GM19025 (cell line): ENCODE measurements at regions not wholly inside any gene's neighbourhood (a gene's known extent, or its start where the extent isn't known, plus 50 kb on each side); places are given as distances from the start of the nearest gene placed in this dataset.

Source experiments
- ATAC-seq: cut with Tn5 transposase; IDR thresholded peaks from one replicate; pipeline ENCODE4 v1.9.1; 2021; ENCODE audit warnings: mild to moderate bottlenecking, low read depth, moderate library complexity; ENCODE audit not compliant: unreplicated experiment

GRCh38 chr6:44050872-44051505 is 76.3 kb downstream of the MRPL14 start:
- ATAC-seq: no peak

DNA sequence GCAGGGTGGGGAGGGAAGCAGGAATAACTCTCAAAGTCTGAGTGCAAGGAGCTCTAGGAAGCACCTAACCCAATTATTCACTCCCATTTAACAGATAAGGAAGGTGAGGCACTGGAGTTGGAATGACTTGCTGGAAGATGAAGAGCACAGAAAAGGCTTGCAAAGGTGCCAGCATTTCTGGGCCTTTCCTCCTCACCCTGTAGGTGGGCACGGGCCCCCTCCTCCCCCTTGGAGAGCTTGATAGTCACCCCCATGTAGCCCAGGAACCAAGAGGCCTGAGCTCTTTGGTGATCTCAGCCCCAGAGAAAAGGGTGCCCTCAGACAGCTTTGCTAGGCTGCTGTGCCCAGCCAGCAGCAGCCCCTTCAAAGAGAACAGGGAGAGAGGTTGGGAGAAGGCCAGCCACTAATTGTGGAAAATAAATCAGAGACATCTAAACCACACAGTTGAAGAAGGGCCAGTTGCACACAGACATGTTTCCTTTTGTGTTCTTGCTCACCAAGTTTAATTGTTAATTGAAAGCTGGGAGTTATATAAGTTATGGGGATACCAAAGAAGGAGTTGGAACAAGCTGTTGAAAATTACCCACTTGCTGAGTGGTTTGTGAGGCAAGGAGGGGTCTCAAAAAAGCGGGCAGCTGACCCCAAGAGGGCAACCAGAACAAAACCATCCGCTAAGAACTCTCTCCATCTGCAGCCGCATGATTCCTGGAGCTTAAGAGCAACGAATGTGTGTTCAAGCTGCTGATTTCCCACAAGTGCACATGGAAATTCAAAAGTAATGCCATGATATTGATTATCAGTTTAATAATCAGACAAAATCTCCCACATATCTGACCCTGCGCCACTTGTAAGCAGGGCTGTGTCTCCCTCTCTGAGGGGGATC is 77.0 kb downstream of the MRPL14 start:
- no peak for ATAC-seq

DNA sequence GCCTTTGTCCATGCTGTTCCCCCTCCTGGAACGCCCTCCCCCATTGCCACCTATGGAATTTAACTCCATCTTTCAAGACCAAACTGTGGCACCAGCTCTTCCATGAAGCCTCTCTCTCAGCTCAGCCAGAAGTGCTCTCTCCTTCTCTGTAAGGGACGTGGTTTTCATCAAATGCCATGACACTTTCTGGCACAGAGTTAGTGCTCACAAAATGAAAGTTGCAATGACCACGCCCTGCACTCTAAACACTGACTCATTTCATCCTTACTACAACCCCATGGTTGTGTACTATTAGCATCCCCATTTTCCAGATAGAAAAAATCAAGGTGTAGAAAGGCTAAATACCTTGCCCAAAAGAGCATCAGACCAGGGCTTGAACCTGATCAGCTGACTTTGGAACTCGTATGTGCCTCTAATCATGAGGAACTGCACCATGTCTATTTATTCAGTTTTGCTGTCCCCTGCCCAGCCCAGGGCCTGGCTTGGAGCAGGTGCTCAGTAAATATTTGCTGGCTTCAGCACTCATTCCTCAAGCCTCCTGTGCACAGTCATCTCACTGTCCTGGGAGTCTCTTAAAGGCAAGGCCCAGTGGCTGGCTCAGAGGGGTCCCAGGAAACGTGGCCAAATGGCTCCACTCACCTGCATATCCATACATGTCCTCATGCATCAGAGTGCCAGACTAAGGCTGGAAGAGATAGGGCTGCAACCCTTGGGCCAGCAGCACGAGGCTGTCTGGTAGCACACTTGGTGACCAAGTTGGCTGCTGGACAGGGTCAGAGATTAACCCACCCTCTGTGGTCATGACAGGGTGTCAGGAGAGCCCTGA is 77.9 kb downstream of the MRPL14 start:
- peak; percentile 63 for ATAC-seq

- no peak for ATAC-seq
Measured at GRCh38 chr6:44048277-44048676, 79.0 kb downstream of the MRPL14 start.

DNA sequence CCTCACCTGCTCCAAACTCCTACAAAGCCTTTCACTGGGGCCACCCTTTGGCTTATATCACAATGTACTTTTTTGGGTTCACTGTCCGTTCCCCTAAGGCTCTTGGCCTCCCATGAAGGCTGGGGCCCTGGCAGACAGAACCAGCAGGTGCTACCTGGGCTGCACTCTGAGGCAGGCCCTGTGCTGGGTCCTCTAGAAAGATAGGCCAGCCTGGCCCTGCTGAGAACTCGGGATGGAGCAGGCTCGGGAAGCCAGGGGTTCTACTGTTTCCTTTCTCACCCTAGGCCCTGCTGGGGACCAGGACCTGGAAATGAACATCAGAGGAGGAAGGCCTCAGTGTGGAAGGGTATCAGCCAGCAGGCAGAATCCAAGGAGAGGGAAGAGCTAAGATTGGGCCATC is 79.5 kb downstream of the MRPL14 start:
- no peak for ATAC-seq

GRCh38 chr6:44047179-44047546 is 80.1 kb downstream of the MRPL14 start:
- ATAC-seq: no peak

- ATAC-seq: no peak
Measured at GRCh38 chr6:44046516-44047178, 80.6 kb downstream of the MRPL14 start.

DNA sequence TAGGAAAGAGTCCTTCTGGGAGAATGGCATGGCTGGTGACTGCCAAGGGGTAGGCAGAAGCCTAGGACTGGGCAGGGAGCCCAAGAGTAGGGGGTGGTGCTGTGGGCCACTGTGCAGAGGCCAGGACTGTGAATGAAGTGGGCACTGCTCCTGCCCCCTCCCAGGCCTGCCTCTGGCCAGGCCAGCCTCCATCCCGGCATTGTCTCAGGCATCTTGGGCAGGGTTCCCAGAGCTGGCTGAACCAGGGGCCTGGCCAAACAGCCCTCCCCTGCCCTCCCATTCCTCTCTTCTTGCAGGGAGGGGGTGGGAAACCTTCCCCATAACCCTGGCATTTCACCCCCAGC is 81.6 kb downstream of the MRPL14 start:
- ATAC-seq: no peak

- no peak for ATAC-seq
Measured at GRCh38 chr6:44044940-44045671, 82.1 kb downstream of the MRPL14 start.

DNA sequence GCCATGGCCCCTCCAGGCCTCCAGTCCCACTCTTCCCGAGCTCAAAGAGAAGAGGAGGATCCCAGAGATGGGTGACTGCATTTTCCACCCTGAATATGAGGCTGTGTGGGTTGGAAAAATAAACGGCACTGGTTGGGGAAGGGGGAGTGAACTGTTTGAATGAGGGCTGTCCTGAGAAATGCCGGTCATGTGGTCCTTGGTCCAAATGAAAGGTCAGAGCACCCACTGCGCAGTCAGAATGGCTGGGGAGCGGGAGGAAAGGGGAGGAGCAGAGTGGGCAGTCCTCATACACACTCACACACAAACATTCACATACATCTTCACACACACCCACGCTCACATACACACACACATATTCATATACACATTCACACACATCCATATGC is 83.1 kb downstream of the MRPL14 start:
- no peak for ATAC-seq

DNA sequence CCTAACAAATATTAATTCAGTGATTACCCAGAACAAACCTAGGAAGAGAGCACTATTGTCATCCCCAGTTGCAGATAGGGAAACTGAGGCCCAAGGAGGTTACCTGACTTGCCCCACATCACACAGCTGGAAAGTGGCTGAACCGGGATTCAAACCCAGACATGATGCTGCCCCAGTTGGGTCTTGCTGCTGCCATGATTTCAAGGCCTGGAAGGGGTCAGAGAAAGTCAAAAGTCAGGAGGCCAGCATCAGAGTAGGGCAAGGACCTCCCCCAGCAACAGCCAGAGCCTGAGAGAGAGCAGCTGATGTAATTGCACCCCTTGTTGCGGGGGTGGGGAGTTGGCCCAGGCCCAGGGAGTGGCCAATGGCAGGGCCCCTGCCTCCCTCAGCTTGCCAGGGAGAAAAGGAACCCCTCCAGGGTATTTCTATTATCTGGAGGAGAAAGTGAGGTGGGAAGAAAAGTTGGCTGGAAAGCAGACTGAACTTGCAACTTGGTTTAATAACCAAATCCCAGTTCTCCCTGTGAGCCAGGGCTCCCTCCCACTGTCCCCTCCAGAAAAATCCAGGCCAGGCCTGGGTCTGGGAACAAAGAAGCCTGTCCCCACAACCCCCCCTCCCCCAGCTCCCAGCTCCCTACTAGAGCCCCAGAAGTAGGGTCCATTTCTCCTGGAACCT is 83.6 kb downstream of the MRPL14 start:
- ATAC-seq: no peak

DNA sequence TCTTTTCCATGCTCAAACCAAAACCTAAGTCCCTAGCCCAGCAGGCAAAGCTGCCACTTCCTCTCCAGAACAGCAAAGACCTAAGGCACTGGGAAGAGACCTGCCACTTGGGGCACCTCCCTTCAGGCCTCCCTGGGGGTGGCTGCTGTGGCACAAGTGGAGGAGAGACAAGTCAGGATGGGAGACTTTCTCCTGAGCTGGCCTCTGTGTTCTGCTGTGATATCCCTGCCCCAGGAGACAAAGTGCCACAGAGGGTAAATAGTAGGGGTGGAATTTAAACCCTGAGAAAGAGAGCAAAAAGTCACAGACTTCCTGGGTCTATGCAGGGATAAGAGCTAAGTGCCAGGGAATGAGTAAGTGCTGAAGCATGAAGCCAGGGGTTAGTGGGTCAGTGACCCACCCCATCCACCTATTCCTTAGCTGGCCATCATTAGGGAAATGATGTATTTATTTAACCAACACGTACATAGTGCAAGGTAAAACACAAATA is 84.2 kb downstream of the MRPL14 start:
- ATAC-seq: no peak

DNA sequence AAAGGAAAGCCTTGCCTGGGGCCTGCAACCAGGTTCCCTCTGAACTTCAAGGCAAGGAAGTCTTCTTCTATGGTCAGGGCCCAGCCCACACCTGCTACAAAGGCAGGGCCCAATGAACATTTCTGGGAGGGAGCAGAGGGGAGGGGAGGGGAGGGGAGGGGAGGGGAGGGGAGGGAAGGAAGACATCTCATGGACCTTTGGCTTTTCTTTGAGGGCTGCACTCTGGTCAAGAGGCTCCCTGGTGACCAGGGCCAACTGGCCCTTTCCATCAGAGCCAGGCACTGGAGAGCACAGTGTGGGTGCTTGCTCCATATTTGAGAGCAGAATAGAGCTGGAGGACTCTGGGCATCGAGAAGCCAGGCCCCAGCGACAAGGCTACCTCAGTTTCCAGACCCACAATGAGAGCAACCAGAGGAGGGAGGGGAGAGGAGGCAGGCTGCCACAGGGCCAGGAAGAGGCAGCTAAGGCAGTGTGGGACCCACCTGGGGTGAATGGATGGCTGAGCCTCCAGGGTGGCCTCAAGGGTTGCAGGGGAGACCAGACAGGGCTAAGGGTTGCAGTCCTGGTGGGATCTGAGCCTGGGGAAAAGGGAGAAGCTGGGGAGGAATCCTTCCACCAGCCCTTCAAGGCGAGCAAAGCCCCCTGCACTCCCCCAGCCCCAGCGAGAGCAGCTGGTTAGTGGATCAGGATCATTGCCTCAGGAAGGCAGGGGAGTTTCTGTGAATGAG is 84.8 kb downstream of the MRPL14 start:
- ATAC-seq: no peak

DNA sequence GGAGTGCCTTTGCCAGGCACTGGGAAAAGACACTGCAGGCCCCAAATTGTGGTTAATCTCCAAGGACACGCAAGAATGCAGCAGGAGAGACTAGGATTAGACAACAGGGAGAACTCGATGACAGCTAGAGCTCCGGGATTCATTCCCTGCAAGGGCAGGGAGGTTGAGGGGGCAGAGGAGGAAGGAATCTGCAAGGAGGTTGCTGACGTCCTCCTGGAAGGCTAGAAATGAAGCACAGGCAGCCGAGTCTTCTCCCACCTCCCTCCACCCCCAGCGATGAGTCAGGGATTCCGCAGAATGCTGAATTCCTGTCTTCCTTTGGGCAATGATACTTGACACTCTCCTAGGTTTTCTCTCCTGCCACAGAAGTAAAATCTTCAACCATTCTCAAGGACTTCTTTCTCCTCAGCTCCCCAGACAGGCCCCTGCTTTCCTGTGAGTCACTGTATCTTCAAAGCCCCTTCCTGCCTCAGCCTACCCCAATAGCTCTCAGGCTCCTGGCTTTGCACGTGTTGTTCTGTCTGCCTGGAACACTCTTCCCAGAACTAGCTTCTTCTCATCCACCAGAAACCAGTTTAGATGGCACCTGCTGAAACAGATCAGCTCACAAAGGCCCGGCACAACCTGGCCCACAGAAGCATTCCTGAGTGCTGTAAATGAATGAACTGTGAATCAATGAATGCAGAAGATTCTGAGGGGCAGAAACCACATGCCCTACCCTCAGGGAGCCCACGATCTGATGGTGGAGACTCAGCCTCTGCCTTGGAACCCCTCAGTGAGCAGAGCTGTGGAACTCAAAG is 85.6 kb downstream of the MRPL14 start:
- ATAC-seq: no peak

DNA sequence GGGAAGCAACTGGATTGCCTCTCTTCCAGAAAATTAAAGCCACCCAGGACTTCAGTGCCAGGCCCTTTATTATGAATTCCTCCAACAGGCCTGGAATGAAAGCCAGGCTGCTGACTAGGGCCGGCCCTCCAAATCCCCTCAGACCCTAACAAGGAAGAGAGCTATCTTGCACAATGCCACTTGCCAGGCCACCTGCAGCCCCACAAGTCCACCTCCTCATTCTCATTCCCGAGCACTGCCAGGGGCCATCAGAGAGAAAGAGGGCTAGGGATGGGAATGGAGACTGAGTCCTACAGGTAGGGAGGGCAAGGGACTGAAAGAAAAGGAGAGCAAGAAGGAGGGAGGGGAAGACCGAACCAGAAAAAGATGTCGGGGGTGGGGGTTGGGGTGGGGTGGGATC is 86.5 kb downstream of the MRPL14 start:
- ATAC-seq: no peak

DNA sequence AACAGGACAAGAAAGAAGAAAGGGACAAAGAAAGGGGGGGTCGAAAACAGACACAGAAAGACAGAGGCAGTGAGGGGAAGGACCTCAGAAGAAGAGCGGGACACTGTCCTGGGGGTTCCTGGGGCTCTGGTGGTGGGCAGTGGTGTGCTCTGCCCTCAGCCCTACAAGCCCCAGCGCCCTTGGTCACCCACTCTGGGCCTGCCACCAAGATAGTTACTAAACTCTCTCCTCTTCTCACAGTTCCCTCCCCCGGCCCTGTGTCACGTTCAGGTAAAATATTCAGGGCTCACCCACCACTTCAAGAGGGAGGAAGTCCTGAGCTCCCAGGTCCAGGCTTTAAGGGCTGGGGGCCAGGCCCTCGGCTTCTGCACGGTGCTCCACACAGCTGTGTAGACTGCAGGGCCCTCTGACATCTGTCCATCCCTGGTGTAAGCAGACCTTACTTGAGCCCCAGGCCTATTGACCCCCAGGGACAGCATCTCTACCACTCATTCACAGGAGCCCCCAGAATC is 87.4 kb downstream of the MRPL14 start:
- no peak for ATAC-seq

DNA sequence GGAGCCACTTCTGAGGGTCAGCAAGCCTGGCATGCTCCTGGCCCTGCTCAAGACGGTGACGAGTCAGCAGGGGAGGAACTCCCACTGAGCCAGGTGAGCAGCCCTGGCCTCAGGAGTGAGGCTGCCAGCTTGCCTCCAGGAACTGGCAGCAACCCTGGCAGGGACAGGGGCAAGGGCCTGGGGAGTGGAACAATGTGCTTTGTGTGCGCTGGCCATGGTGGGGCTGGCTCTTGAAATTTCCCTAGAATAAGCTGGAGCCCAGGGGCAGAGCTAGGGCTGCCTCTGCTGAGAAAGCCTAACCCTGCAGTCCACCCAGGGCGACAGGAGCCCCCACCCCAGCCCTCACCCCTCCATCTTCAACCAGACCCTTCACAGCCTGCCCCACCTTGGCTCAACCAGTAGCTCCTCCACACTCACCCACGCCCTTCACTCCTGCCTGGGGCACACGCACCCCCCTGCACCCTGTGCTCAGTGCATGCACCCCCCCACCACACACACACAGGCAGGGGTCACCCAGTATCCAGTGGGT is 88.0 kb downstream of the MRPL14 start:
- no peak for ATAC-seq
